ENCODE measurements at regions not wholly inside any gene's neighbourhood (a gene's known extent, or its start where the extent isn't known, plus 50 kb on each side); places are given as distances from the start of the nearest gene placed in this dataset.

DNA sequence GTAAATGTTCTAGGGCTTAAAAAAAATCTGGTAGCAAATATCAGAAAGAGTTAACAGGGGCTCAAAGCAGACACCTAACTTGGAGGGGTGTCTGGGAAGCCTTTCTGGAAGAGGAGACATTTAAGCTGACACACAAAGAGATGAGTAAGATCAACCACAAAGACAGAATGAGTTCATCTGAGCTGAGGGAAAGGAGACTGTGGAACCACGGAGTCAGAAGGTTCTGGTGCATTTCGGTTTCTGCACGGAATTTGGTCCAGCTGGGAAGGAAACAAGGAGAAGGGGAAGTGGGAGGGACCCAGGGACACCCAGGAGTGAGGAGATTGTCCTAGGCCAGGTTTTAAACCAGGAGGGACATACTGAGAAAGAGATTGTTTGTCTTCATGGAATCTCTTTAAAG is 161.1 kb downstream of the PHETA1 start:
- no peaks in the 10 kb centered on the region for H3K79me2 ChIP-seq (ENCODE audit: control insufficient read depth, insufficient read depth, low read length, poor library complexity)
- no peak overlapping the region for H3K14ac ChIP-seq (ENCODE audit: low read length)
- no peaks in the 10 kb centered on the region for H3K27me3 ChIP-seq (ENCODE audit: insufficient read depth, low read length)
- H2BK5ac ChIP-seq (ENCODE audit: low read depth, low read length, poor library complexity), result no peak overlapping the region
- no peak overlapping the region for H3K4me3 ChIP-seq (ENCODE audit: low read depth, low read length)
- no peak for DNase-seq
- no peak overlapping the region for H3K9ac ChIP-seq (ENCODE audit: low read length)
- no peak overlapping the region for H3K18ac ChIP-seq (ENCODE audit: low read length)
- H4K12ac ChIP-seq (ENCODE audit: low read depth, low read length), result no peak overlapping the region
- H3K4me1 ChIP-seq (ENCODE audit: control insufficient read depth in 1 of 2, insufficient read depth in 2 of 2, low read length in 2 of 2), result no peaks in the 10 kb centered on the region
- H4K8ac ChIP-seq (ENCODE audit: low read depth, low read length), result no peak overlapping the region
- H2AK5ac ChIP-seq (ENCODE audit: low read length), result no peak overlapping the region
- H3K4ac ChIP-seq (ENCODE audit: low read depth, low read length), result no peak overlapping the region
- no peak overlapping the region for H2BK120ac ChIP-seq (ENCODE audit: insufficient read depth, low read length, poor library complexity)
- H3K79me1 ChIP-seq (ENCODE audit: low read length), result no peaks in the 10 kb centered on the region
- H3K23ac ChIP-seq (ENCODE audit: low read length), result no peak overlapping the region
- no peak overlapping the region for H2BK12ac ChIP-seq (ENCODE audit: low read length)
- H3K27ac ChIP-seq (ENCODE audit: low read depth, low read length), result no peak overlapping the region
- no peak overlapping the region for H4K91ac ChIP-seq (ENCODE audit: low read depth, low read length)
- no CpG with 5 or more reads among the region's 3 CpGs for WGBS (ENCODE audit: extremely low coverage, insufficient coverage, insufficient read length)
- H3K4me2 ChIP-seq (ENCODE audit: low read length), result no peak overlapping the region
- H3K9me3 ChIP-seq (ENCODE audit: insufficient read depth, low read depth, low read length), result no peaks in the 10 kb centered on the region
- no peaks in the 10 kb centered on the region for H3K36me3 ChIP-seq (ENCODE audit: control insufficient read depth in 1 of 2, insufficient read depth in 2 of 2, low read length in 2 of 2)
- no peak overlapping the region for H2AFZ ChIP-seq (ENCODE audit: insufficient read depth, low read length, poor library complexity)

- Histone ChIP-seq H4K91ac (ENCODE audit: low read depth, low read length) (no peak overlapping the region), H2BK5ac (ENCODE audit: low read depth, low read length, poor library complexity) (no peak overlapping the region), H2BK120ac (ENCODE audit: insufficient read depth, low read length, poor library complexity) (no peak overlapping the region), H3K79me2 (ENCODE audit: control insufficient read depth, insufficient read depth, low read length, poor library complexity) (no peaks in the 10 kb centered on the region), H3K27me3 (ENCODE audit: insufficient read depth, low read length) (no peaks in the 10 kb centered on the region), H3K79me1 (ENCODE audit: low read length) (no peaks in the 10 kb centered on the region), H3K4me1 (ENCODE audit: control insufficient read depth in 1 of 2, insufficient read depth in 2 of 2, low read length in 2 of 2) (no peaks in the 10 kb centered on the region), H4K12ac (ENCODE audit: low read depth, low read length) (no peak overlapping the region), H3K9ac (ENCODE audit: low read length) (no peak overlapping the region), H2AFZ (ENCODE audit: insufficient read depth, low read length, poor library complexity) (no peak overlapping the region), H3K23ac (ENCODE audit: low read length) (no peak overlapping the region), H3K4ac (ENCODE audit: low read depth, low read length) (no peak overlapping the region), H3K4me3 (ENCODE audit: low read depth, low read length) (no peak overlapping the region), H3K9me3 (ENCODE audit: insufficient read depth, low read depth, low read length) (no peaks in the 10 kb centered on the region), H3K36me3 (ENCODE audit: control insufficient read depth in 1 of 2, insufficient read depth in 2 of 2, low read length in 2 of 2) (no peaks in the 10 kb centered on the region), H2AK5ac (ENCODE audit: low read length) (no peak overlapping the region), H3K14ac (ENCODE audit: low read length) (no peak overlapping the region), H3K18ac (ENCODE audit: low read length) (no peak overlapping the region), H3K4me2 (ENCODE audit: low read length) (no peak overlapping the region), H2BK12ac (ENCODE audit: low read length) (no peak overlapping the region), H3K27ac (ENCODE audit: low read depth, low read length) (no peak overlapping the region), H4K8ac (ENCODE audit: low read depth, low read length) (no peak overlapping the region)
- no CpG with 5 or more reads among the region's 15 CpGs for WGBS (ENCODE audit: extremely low coverage, insufficient coverage, insufficient read length)
- DNase-seq, result no peak
Observed at GRCh38 chr12:111204788-111205241, 164.1 kb downstream of the PHETA1 start.

GRCh38 chr12:111203969-111204368 is 164.9 kb downstream of the PHETA1 start:
- WGBS (ENCODE audit: extremely low coverage, insufficient coverage, insufficient read length), result no CpG with 5 or more reads among the region's 2 CpGs
- no peak overlapping the region for H3K4ac ChIP-seq (ENCODE audit: low read depth, low read length)
- H4K8ac ChIP-seq (ENCODE audit: low read depth, low read length), result no peak overlapping the region
- H3K4me3 ChIP-seq (ENCODE audit: low read depth, low read length), result no peak overlapping the region
- no peak overlapping the region for H3K9ac ChIP-seq (ENCODE audit: low read length)
- H2BK120ac ChIP-seq (ENCODE audit: insufficient read depth, low read length, poor library complexity), result no peak overlapping the region
- H4K12ac ChIP-seq (ENCODE audit: low read depth, low read length), result no peak overlapping the region
- H3K79me2 ChIP-seq (ENCODE audit: control insufficient read depth, insufficient read depth, low read length, poor library complexity), result no peaks in the 10 kb centered on the region
- no peaks in the 10 kb centered on the region for H3K27me3 ChIP-seq (ENCODE audit: insufficient read depth, low read length)
- H4K91ac ChIP-seq (ENCODE audit: low read depth, low read length), result no peak overlapping the region
- no peaks in the 10 kb centered on the region for H3K79me1 ChIP-seq (ENCODE audit: low read length)
- no peak overlapping the region for H2AFZ ChIP-seq (ENCODE audit: insufficient read depth, low read length, poor library complexity)
- no peak overlapping the region for H2BK5ac ChIP-seq (ENCODE audit: low read depth, low read length, poor library complexity)
- H3K27ac ChIP-seq (ENCODE audit: low read depth, low read length), result no peak overlapping the region
- H3K36me3 ChIP-seq (ENCODE audit: control insufficient read depth in 1 of 2, insufficient read depth in 2 of 2, low read length in 2 of 2), result no peaks in the 10 kb centered on the region
- DNase-seq, result no peak
- H3K9me3 ChIP-seq (ENCODE audit: insufficient read depth, low read depth, low read length), result no peaks in the 10 kb centered on the region
- H3K4me1 ChIP-seq (ENCODE audit: control insufficient read depth in 1 of 2, insufficient read depth in 2 of 2, low read length in 2 of 2), result no peaks in the 10 kb centered on the region
- no peak overlapping the region for H3K18ac ChIP-seq (ENCODE audit: low read length)
- H2AK5ac ChIP-seq (ENCODE audit: low read length), result no peak overlapping the region
- H3K23ac ChIP-seq (ENCODE audit: low read length), result no peak overlapping the region
- H3K14ac ChIP-seq (ENCODE audit: low read length), result no peak overlapping the region
- H2BK12ac ChIP-seq (ENCODE audit: low read length), result no peak overlapping the region
- H3K4me2 ChIP-seq (ENCODE audit: low read length), result no peak overlapping the region

- peak in 1 of 2 donors; percentile 9 for DNase-seq
- Histone ChIP-seq H3K36me3 (ENCODE audit: control insufficient read depth in 1 of 2, insufficient read depth in 2 of 2, low read length in 2 of 2) (no peaks in the 10 kb centered on the region), H3K4me1 (ENCODE audit: control insufficient read depth in 1 of 2, insufficient read depth in 2 of 2, low read length in 2 of 2) (no peaks in the 10 kb centered on the region), H2BK120ac (ENCODE audit: insufficient read depth, low read length, poor library complexity) (no peak overlapping the region), H3K14ac (ENCODE audit: low read length) (no peak overlapping the region), H3K4ac (ENCODE audit: low read depth, low read length) (no peak overlapping the region), H2BK12ac (ENCODE audit: low read length) (no peak overlapping the region), H3K79me1 (ENCODE audit: low read length) (no peaks in the 10 kb centered on the region), H3K23ac (ENCODE audit: low read length) (no peak overlapping the region), H3K27ac (ENCODE audit: low read depth, low read length) (no peak overlapping the region), H3K4me2 (ENCODE audit: low read length) (no peak overlapping the region), H3K79me2 (ENCODE audit: control insufficient read depth, insufficient read depth, low read length, poor library complexity) (no peaks in the 10 kb centered on the region), H3K27me3 (ENCODE audit: insufficient read depth, low read length) (no peaks in the 10 kb centered on the region), H3K9ac (ENCODE audit: low read length) (no peak overlapping the region), H3K9me3 (ENCODE audit: insufficient read depth, low read depth, low read length) (no peaks in the 10 kb centered on the region), H2AFZ (ENCODE audit: insufficient read depth, low read length, poor library complexity) (no peak overlapping the region), H3K4me3 (ENCODE audit: low read depth, low read length) (no peak overlapping the region), H4K8ac (ENCODE audit: low read depth, low read length) (no peak overlapping the region), H2AK5ac (ENCODE audit: low read length) (no peak overlapping the region), H4K12ac (ENCODE audit: low read depth, low read length) (no peak overlapping the region), H4K91ac (ENCODE audit: low read depth, low read length) (no peak overlapping the region), H3K18ac (ENCODE audit: low read length) (no peak overlapping the region), H2BK5ac (ENCODE audit: low read depth, low read length, poor library complexity) (no peak overlapping the region)
- no CpG with 5 or more reads among the region's 4 CpGs for WGBS (ENCODE audit: extremely low coverage, insufficient coverage, insufficient read length)
Observed at GRCh38 chr12:111203446-111203845, 165.4 kb downstream of the PHETA1 start.
